ENCODE measurements at regions not wholly inside any gene's neighbourhood (a gene's known extent, or its start where the extent isn't known, plus 50 kb on each side); places are given as distances from the start of the nearest gene placed in this dataset.
"Not testable (repeated sequence)": the region's sequence is repeated elsewhere in the genome, so short reads cannot be mapped to it uniquely, and the experiment has no call there.

GRCh38 chr3:134704133-134704532 lies 53.3 kb upstream of the KY start:
- no peak for DNase-seq

DNA sequence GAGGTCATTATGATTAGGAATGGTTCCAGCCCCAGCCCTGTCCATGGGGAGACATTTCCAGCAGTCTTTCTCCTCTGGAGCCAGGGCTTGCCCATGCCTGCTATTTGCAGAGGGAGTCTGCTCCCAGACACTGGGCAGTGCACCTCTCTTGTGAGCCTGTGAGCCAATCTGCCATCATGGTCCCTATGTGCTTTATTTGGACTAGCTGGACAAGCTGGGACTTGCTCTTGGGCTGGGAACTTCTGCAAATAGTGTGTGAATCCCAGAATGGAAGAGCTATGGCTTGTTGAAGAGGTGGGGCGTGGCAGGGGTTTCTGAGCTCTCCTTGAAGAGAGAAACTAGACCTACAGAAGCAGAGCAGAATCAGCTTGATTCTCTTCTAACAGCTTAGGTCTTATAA lies 53.7 kb upstream of the KY start:
- no peak for DNase-seq

DNA sequence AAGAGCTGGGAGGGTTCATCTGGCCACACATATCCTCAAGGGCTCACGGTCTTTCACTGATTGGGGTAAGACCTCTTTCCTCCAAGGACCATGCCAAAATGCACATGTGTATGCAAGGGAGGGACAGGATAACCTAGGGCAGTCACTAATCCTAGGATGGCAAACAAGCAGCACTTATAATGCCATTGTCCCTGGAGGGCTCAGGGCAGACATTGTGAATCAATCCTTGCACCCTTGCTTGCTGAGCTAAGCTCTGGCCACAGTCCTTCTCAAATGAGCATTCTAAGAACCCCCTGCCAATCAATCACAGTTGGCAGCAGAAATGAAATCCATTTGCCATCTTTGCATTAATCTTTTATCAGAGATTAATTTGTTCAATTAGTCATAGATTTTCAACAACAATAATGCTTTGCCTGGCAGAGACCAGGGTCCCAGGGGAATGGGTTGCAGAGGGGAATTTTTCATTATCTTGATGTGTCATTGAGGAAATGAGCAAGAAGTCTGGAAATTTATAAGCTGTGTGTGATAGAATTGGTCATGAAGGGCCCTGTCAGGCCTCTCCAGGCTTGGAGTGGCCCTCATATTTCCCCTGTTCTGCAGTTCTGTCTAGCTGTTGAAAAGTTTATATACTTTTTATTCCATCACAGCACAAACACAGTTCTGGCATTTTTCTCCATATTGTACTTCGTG lies 57.2 kb upstream of the KY start:
- DNase-seq = no peak

DNA sequence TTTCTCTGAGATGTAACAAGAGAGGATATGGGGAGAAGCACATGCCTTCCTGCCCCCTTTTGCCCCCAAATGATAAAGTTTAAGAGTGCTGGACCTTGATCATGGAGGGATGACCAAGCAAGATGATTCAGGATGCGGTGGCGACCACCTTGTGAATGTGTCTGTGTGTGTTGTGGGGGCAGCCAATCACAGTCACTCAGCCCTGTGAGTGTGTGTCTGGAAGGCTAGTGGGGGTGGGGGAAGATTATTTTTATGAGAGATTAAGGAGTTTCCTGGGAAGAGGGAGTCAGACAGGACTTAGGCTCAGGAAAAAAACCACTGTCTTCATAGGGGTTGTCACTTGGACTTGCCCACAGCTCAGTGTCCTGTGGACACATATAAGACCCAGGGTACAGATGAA lies 57.8 kb upstream of the KY start:
- no peak for DNase-seq

- DNase-seq = no peak
Observed at GRCh38 chr3:134709076-134709475, 58.3 kb upstream of the KY start.

DNA sequence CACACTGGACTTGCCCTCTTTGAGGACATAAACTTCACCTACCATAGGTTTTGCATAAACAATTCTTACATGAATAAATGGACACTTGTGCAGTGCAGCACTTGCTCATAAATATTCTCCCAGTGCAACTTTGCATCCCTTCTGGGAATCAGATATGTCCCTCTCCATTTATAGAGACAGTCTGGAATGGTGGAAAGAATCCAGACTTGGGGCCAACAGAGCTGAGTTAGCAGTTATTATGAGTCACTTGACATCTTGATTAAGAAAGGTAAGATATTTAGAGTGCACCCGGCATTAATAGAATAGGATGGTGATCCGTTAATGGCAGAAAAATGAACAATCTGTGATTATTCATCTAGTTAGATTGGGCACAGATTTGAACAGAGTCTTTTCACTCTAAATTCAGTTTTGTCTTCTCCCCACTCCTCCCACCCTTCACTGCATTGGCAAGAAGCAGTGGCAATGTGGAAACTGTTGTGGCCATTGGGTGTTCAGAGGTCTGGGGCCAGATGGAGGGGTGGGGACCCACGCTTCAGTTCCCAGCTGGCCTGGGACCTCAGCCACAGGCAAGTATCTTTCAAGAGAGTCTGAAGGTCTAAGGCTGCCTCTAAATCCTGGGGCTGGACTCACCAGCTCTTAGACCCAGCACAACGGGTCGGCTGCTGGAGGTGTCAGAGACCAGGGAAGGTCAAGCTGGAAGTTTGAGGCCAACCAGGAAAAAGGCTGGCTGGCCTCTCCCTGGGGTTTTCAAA lies 58.9 kb upstream of the KY start:
- peak; percentile 9 for DNase-seq

- DNase-seq = no peak
Observed at GRCh38 chr3:134710313-134710680, 59.5 kb upstream of the KY start.

GRCh38 chr3:134711284-134711683 lies 60.5 kb upstream of the KY start:
- DNase-seq = no peak

DNA sequence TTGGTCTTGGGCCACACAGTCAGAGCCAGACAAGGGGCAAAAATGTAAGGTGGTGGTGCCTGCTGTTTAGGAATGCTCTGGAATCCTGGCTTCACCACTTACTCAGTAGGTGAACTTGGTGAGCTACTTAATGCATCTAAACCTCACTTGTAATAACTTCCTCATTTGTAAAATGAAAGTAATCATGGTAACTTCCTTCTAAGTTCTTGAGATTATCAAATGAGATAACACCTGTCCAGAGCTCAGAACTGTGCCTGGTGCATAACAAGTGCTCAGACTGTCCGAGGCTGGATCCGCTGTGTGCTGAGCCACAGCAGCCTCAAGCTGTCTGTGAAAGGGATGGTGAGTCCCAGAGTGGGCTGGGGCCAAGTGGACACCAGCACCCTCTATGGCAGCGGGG lies 62.8 kb upstream of the KY start:
- no peak for DNase-seq

GRCh38 chr3:134718726-134719125 lies 67.9 kb upstream of the KY start:
- DNase-seq = peak; percentile 38

GRCh38 chr3:134721214-134721613 lies 70.4 kb upstream of the KY start:
- DNase-seq = no peak

DNA sequence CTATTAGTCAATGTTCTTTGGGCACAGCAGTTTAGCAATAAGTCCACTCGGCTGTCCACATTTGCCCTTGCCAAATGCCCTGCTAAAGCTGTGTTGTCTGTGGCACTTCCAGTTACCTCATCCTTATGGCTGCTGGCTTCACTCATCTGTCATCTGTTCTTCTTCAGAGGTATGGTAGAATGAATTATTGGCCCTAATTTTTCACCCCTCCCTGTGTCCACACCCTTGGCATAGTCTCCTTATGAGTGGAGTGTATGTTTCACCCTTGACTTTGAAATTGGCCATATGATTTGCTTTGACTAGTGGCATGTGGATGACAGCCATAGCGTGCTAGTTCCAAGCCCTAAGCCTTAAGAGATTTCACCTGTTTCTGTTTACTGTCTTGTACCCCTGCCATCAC lies 72.1 kb upstream of the EPHB1 start:
- no peak for DNase-seq

DNA sequence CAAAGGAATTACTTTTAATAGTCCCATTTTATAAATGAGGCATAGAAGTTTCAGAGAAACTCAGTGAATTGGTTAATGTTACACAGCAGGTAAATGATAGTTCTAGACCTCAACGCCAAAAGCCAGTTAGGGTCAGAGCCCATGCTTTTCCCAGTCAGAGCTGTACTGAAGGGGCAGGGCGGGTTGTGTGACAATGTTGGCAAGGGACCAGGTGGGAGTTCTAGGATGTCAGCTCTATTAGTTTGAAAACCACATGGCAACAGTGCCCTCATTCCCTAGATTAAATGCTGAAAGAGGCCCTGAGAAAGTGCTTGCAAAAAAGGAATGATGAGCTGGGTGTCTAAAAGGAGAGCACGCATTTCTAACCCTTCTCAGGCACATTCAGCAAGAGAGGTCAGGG lies 65.4 kb upstream of the EPHB1 start:
- DNase-seq = no peak

DNA sequence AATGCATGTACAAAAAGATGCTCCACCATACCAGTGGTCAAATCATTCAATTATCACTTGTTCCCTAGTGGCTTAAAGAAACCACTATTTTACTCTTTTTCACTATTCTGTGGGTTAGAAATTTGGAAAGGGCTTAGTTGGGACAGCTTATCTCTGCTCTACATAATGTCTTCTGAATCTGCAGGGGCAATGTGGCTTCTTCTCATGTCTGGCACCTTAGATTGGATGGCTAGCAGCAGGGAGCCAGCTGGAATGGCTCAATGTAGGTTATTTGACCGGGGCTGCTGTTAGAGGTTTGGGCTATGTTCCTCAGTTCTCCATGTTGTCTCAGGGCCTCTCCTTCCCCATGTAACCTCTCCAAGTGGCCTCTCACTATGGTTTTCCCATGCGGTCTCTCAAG lies 57.5 kb upstream of the EPHB1 start:
- DNase-seq = no peak

- DNase-seq = not testable (repeated sequence)
Observed at GRCh38 chr3:134740077-134740476, 55.0 kb upstream of the EPHB1 start.

DNA sequence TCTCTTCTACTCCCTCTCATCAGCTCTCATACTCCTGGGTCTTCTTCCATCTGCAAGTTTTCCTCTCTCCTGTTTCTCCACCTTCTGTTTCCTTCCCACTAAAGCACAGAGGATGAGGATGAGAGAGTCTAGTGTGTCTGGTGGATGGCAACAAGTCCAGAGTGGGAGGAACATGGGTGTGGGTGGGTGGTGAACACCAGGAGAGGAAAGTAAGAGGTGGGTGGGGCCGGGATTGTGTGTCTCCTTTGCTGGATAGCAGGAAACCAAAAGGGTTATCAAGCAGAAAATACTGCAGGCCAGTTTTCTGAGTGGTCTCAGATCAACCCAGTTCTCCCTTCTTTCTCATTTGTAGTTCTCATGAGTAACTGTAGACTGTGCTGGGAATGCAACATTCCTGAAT lies 52.9 kb upstream of the EPHB1 start:
- DNase-seq = no peak

DNA sequence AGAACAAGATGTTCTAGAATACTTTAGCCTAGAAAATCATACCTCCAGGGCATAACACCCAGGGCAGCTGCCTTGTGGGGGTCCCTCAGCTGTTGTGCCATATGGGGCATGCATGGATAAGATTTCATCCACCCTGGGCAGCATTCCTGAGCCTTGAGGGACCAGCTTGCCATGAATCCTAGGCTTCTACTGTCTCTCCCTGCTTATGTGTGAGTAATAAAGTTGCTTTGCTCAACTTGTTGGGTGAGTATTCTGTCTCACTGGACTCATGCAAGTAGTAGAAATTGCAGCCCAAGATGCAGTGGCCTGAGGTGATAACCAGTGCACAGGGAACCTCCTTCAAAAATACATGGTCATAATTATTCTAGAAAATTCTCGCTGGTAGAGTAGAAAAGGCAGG lies 52.1 kb upstream of the EPHB1 start:
- DNase-seq = no peak

Data from renal pelvis (tissue), 1 donor.